ENCODE measurements at regions not wholly inside any gene's neighbourhood (a gene's known extent, or its start where the extent isn't known, plus 50 kb on each side); places are given as distances from the start of the nearest gene placed in this dataset.

- TF ChIP-seq MAX (IDR thresholded peaks at IDR 0.05) (no peak), TAF1 (IDR thresholded peaks at IDR 0.05; ENCODE audit: low read depth) (no peak), EGR1 (IDR thresholded peaks at IDR 0.05) (no peak), YY1 (IDR thresholded peaks at IDR 0.05; ENCODE audit: low read depth) (no peak), RAD21 (IDR thresholded peaks at IDR 0.05; ENCODE audit: low read depth) (no peak), CREB1 (IDR thresholded peaks at IDR 0.05; ENCODE audit: low read depth) (no peak), NFIC (IDR thresholded peaks at IDR 0.05) (no peak), EP300 (IDR thresholded peaks at IDR 0.05; ENCODE audit: borderline replicate concordance) (no peak), TEAD4 (IDR thresholded peaks at IDR 0.05) (no peak)
- TF ChIP-seq, protein P1, sequence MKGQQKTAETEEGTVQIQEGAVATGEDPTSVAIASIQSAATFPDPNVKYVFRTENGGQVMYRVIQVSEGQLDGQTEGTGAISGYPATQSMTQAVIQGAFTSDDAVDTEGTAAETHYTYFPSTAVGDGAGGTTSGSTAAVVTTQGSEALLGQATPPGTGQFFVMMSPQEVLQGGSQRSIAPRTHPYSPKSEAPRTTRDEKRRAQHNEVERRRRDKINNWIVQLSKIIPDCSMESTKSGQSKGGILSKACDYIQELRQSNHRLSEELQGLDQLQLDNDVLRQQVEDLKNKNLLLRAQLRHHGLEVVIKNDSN (IDR thresholded peaks at IDR 0.05), result no peak
Measured at GRCh38 chr6:62980724-62981123, 230.5 kb upstream of the FKBP1C start.

DNA sequence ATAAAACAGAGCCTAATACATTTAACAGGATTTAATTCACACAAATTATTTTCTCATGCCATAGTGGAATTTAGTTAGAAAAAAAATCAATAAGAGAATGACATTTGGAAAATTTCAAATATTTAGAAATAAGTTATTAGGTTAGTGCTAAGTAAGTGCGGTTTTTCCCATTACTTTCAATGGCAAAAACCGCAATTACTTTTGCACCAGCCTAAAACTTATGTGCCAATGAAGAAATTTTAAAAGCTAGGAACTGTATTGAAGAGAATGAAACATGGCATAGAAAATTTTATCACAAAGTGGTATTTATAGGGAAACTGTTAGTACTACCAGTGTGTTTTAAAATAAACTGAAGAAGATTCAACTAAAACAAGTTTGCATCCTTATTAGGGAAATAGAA lies 228.3 kb upstream of the FKBP1C start:
- TF ChIP-seq TAF1 (IDR thresholded peaks at IDR 0.05; ENCODE audit: low read depth), result no peak
- no peak for TF ChIP-seq FOXM1 (IDR thresholded peaks at IDR 0.05; ENCODE audit: borderline replicate concordance, low read depth)
- no peak for TF ChIP-seq EGR1 (IDR thresholded peaks at IDR 0.05)
- TF ChIP-seq, protein P1 (IDR thresholded peaks at IDR 0.05), result no peak
- TF ChIP-seq REST (IDR thresholded peaks at IDR 0.05; ENCODE audit: low read depth), result no peak
- no peak for TF ChIP-seq CREB1 (IDR thresholded peaks at IDR 0.05; ENCODE audit: low read depth)
- no peak for TF ChIP-seq YY1 (IDR thresholded peaks at IDR 0.05; ENCODE audit: low read depth)
- TF ChIP-seq TCF12 (IDR thresholded peaks at IDR 0.05; ENCODE audit: low read depth), result no peak
- TF ChIP-seq MAX (IDR thresholded peaks at IDR 0.05), result no peak
- no peak for TF ChIP-seq TEAD4 (IDR thresholded peaks at IDR 0.05)
- TF ChIP-seq RAD21 (IDR thresholded peaks at IDR 0.05; ENCODE audit: low read depth), result no peak
- no peak for TF ChIP-seq ZBTB7A (IDR thresholded peaks at IDR 0.05; ENCODE audit: low read depth)
- no peak for TF ChIP-seq EP300 (IDR thresholded peaks at IDR 0.05; ENCODE audit: borderline replicate concordance)
- TF ChIP-seq CEBPB (IDR thresholded peaks at IDR 0.05), result no peak
- no peak for TF ChIP-seq NFIC (IDR thresholded peaks at IDR 0.05)

GRCh38 chr6:62993951-62994350 lies 217.3 kb upstream of the FKBP1C start:
- TF ChIP-seq MAX (IDR thresholded peaks at IDR 0.05), result no peak

GRCh38 chr6:62998022-62998421 lies 213.2 kb upstream of the FKBP1C start:
- TF ChIP-seq YY1 (IDR thresholded peaks at IDR 0.05; ENCODE audit: low read depth), result no peak
- no peak for TF ChIP-seq TAF1 (IDR thresholded peaks at IDR 0.05; ENCODE audit: low read depth)
- TF ChIP-seq ZBTB7A (IDR thresholded peaks at IDR 0.05; ENCODE audit: low read depth), result no peak
- TF ChIP-seq CEBPB (IDR thresholded peaks at IDR 0.05), result no peak
- no peak for TF ChIP-seq EGR1 (IDR thresholded peaks at IDR 0.05)
- no peak for TF ChIP-seq NFIC (IDR thresholded peaks at IDR 0.05)
- TF ChIP-seq TCF12 (IDR thresholded peaks at IDR 0.05; ENCODE audit: low read depth), result no peak
- no peak for TF ChIP-seq RAD21 (IDR thresholded peaks at IDR 0.05; ENCODE audit: low read depth)
- TF ChIP-seq, protein P1 (IDR thresholded peaks at IDR 0.05), result no peak
- TF ChIP-seq CREB1 (IDR thresholded peaks at IDR 0.05; ENCODE audit: low read depth), result no peak
- TF ChIP-seq TEAD4 (IDR thresholded peaks at IDR 0.05), result no peak
- TF ChIP-seq FOXM1 (IDR thresholded peaks at IDR 0.05; ENCODE audit: borderline replicate concordance, low read depth), result no peak

- no peak for TF ChIP-seq EP300 (IDR thresholded peaks at IDR 0.05; ENCODE audit: borderline replicate concordance)
- no peak for TF ChIP-seq NFIC (IDR thresholded peaks at IDR 0.05)
- no peak for TF ChIP-seq TEAD4 (IDR thresholded peaks at IDR 0.05)
- no peak for TF ChIP-seq TCF12 (IDR thresholded peaks at IDR 0.05; ENCODE audit: low read depth)
- no peak for TF ChIP-seq ZBTB7A (IDR thresholded peaks at IDR 0.05; ENCODE audit: low read depth)
- no peak for TF ChIP-seq YY1 (IDR thresholded peaks at IDR 0.05; ENCODE audit: low read depth)
- TF ChIP-seq CEBPB (IDR thresholded peaks at IDR 0.05), result no peak
- TF ChIP-seq, protein P1 (IDR thresholded peaks at IDR 0.05), result no peak
- TF ChIP-seq EGR1 (IDR thresholded peaks at IDR 0.05), result no peak
- TF ChIP-seq RAD21 (IDR thresholded peaks at IDR 0.05; ENCODE audit: low read depth), result no peak
- no peak for TF ChIP-seq CREB1 (IDR thresholded peaks at IDR 0.05; ENCODE audit: low read depth)
- TF ChIP-seq TAF1 (IDR thresholded peaks at IDR 0.05; ENCODE audit: low read depth), result no peak
- TF ChIP-seq FOXM1 (IDR thresholded peaks at IDR 0.05; ENCODE audit: borderline replicate concordance, low read depth), result no peak
- TF ChIP-seq REST (IDR thresholded peaks at IDR 0.05; ENCODE audit: low read depth), result no peak
- TF ChIP-seq MAX (IDR thresholded peaks at IDR 0.05), result no peak
Measured at GRCh38 chr6:62999796-63000195, 211.5 kb upstream of the FKBP1C start.
